K562 (cell line): ENCODE measurements at regions not wholly inside any gene's neighbourhood (a gene's known extent, or its start where the extent isn't known, plus 50 kb on each side); places are given as distances from the start of the nearest gene placed in this dataset.
"Not testable (repeated sequence)": the region's sequence is repeated elsewhere in the genome, so short reads cannot be mapped to it uniquely, and the experiment has no call there.

Experiments used
- ATAC-seq: fragments of 200-7000 bp; cut with Tn5 transposase; 3 replicates; pipeline ENCODE4 v1.9.1; 2020; ENCODE audit warnings: moderate library complexity
- BruUV-seq: library from RNA; stranded (reverse); fragments of 400-500 nt; replicated peaks from 2 replicates; lab custom pipeline; 2021; lab: Mats Ljungman, UMichigan
- CTCF ChIA-PET: fragments of 300-600 bp; formaldehyde crosslinking; extraction: SDS; loops from one replicate; lab custom pipeline; 2021; ENCODE audit warnings: low intra/inter-chr PET ratio; lab: Yijun Ruan, JAX
- POLR2A ChIA-PET: fragments of 300-600, 350-650 bp; sonication (Branson Sonifier 250); formaldehyde crosslinking; extraction: SDS; loops from one replicate; lab custom pipeline; 2021; ENCODE audit warnings: antibody characterized with exemption, inconsistent platforms; lab: Yijun Ruan, JAX
- DNase-seq, 4 experiments: peaks; one replicate each; pipeline versions ENCODE4 v3.0.0 to v3.0.0-alpha.2; 2011 to 2018; ENCODE audit warnings: low spot score in 3 of 4, mixed read lengths in 3 of 4; ENCODE audit errors: extremely low read depth in 1 of 4
- FAIRE-seq: peaks from 2 replicates; lab custom pipeline; 2011; peaks lifted over from hg19 to GRCh38; lab: Jason Lieb, UNC
- H2AFZ ChIP-seq: 2 replicates; pipeline ENCODE4 v1.6.0; 2011; ENCODE audit warnings: low read depth, low read length, control low read depth, inconsistent platforms
- H3K27ac ChIP-seq: fragments of 200-600 bp; 3 replicates; pipeline ENCODE4 v1.8.0; 2011; ENCODE audit warnings: low read depth, mild to moderate bottlenecking, control low read depth, inconsistent platforms, low read length, moderate library complexity, mixed read lengths; ENCODE audit errors: extremely low read depth
- H3K27me3 ChIP-seq, 2 experiments: fragments of 300-600 bp in 1 of 2; 2 replicates in 1 of 2; 3 replicates in 1 of 2; pipeline versions ENCODE4 v1.6.0 to v1.8.0; 2011; ENCODE audit warnings: inconsistent platforms in 2 of 2, low read length in 2 of 2, mild to moderate bottlenecking in 1 of 2, mixed read lengths in 1 of 2, moderate library complexity in 1 of 2; ENCODE audit not compliant: control insufficient read depth in 2 of 2, insufficient read depth in 2 of 2
- H3K36me3 ChIP-seq: fragments of 300-600 bp; 3 replicates; pipeline ENCODE4 v1.8.0; 2011; ENCODE audit warnings: mild to moderate bottlenecking, low read length, inconsistent platforms; ENCODE audit not compliant: control insufficient read depth, insufficient read depth
- H3K4me1 ChIP-seq, 2 experiments: fragments of 200-600 bp in 1 of 2; replicated peaks in 1 of 2; 2 replicates in 1 of 2; 3 replicates in 1 of 2; pipeline versions ENCODE4 v1.5.1 to v1.8.0; 2011; ENCODE audit warnings: inconsistent platforms in 2 of 2, low read length in 2 of 2, mild to moderate bottlenecking in 1 of 2, mixed read lengths in 1 of 2, moderate library complexity in 1 of 2; ENCODE audit not compliant: control insufficient read depth in 2 of 2, insufficient read depth in 2 of 2
- H3K4me2 ChIP-seq: 2 replicates; pipeline ENCODE4 v1.6.1; 2011; ENCODE audit warnings: low read length, control low read depth, inconsistent platforms, mixed read lengths; ENCODE audit not compliant: insufficient read depth
- H3K4me3 ChIP-seq: fragments of 200-600 bp; sonication (generic), shearing (Covaris generic); 2 replicates; pipeline ENCODE4 v1.5.1; 2016; ENCODE audit warnings: control low read depth, inconsistent platforms
- H3K79me2 ChIP-seq: fragments of 200-600 bp; 3 replicates; pipeline ENCODE4 v1.8.0; 2011; ENCODE audit warnings: low read length, inconsistent platforms; ENCODE audit not compliant: control insufficient read depth, insufficient read depth
- H3K9ac ChIP-seq, 2 experiments: 2 replicates each; pipeline versions ENCODE4 v1.6.0 to v1.6.1; 2011; ENCODE audit warnings: low read depth in 2 of 2, low read length in 2 of 2, control low read depth in 1 of 2, inconsistent platforms in 1 of 2, mild to moderate bottlenecking in 1 of 2, mixed read lengths in 1 of 2; ENCODE audit not compliant: insufficient read depth in 1 of 2
- H3K9me1 ChIP-seq: one replicate; pipeline ENCODE4 v1.6.0; 2011; ENCODE audit warnings: inconsistent platforms, mild to moderate bottlenecking, low read length, moderate library complexity; ENCODE audit not compliant: control insufficient read depth, insufficient read depth
- H3K9me3 ChIP-seq: replicated peaks from 2 replicates; pipeline ENCODE4 v1.5.1; 2011; ENCODE audit warnings: low read depth, low read length, inconsistent platforms; ENCODE audit not compliant: control insufficient read depth, insufficient read depth
- H4K20me1 ChIP-seq: replicated peaks from 2 replicates; pipeline ENCODE4 v1.6.1; 2011; ENCODE audit warnings: low read length, inconsistent platforms, mixed read lengths; ENCODE audit not compliant: control insufficient read depth, insufficient read depth
- WGBS: fragments of 100-300 bp; shearing (Covaris generic); methylation state at CpG from one replicate; pipeline ENCODE4 v1.1.6; 2016; ENCODE audit warnings: low coverage, mixed read lengths; ENCODE audit not compliant: insufficient coverage; ENCODE audit errors: missing lambda C conversion rate; 5-methylcytosine and 5-hydroxymethylcytosine counted together
- in situ Hi-C: fragments of 300-500 bp; cut with MboI; formaldehyde crosslinking; loops from 4 replicates; pipeline ENCODE4 v1.15.0; 2018; ENCODE audit warnings: inconsistent platforms, mixed read lengths
- intact Hi-C: fragments of 100-400 bp; cut with micrococcal nuclease; formaldehyde crosslinking; loops from 2 replicates; pipeline ENCODE4 v1.14.2; 2022

- BruUV-seq, H4K20me1 ChIP-seq, H3K36me3 ChIP-seq, H3K79me2 ChIP-seq, H3K9ac ChIP-seq, POLR2A ChIA-PET, H3K4me2 ChIP-seq, H3K27ac ChIP-seq, DNase-seq, in situ Hi-C loops, ATAC-seq, H3K4me3 ChIP-seq, intact Hi-C loops, H3K4me1 ChIP-seq, H2AFZ ChIP-seq, FAIRE-seq, H3K9me3 ChIP-seq, H3K9me1 ChIP-seq, CTCF ChIA-PET, H3K27me3 ChIP-seq: not testable (repeated sequence)
- no CpG with 5 or more reads among the region's 43 CpGs for WGBS
Measured at GRCh38 chr7:56370208-56370872, 254.1 kb upstream of the NUPR2 start.

- H3K4me3 ChIP-seq, H3K27ac ChIP-seq, BruUV-seq, H3K9me3 ChIP-seq, DNase-seq, H3K27me3 ChIP-seq, ATAC-seq, CTCF ChIA-PET, H3K36me3 ChIP-seq, H3K4me1 ChIP-seq, intact Hi-C loops, in situ Hi-C loops, H4K20me1 ChIP-seq, H3K4me2 ChIP-seq, H3K9me1 ChIP-seq, H2AFZ ChIP-seq, H3K9ac ChIP-seq, FAIRE-seq, H3K79me2 ChIP-seq, POLR2A ChIA-PET: not testable (repeated sequence)
- no CpG with 5 or more reads among the region's 19 CpGs for WGBS
Measured at GRCh38 chr7:56367914-56368313, 251.7 kb upstream of the NUPR2 start.

- in situ Hi-C loops, H2AFZ ChIP-seq, H4K20me1 ChIP-seq, H3K4me2 ChIP-seq, H3K4me3 ChIP-seq, H3K36me3 ChIP-seq, CTCF ChIA-PET, H3K4me1 ChIP-seq, H3K9me3 ChIP-seq, H3K9ac ChIP-seq, POLR2A ChIA-PET, intact Hi-C loops, DNase-seq, H3K79me2 ChIP-seq, H3K27ac ChIP-seq, FAIRE-seq, H3K27me3 ChIP-seq, ATAC-seq, H3K9me1 ChIP-seq, BruUV-seq: not testable (repeated sequence)
- WGBS = 43% methylated on average over 12 of the region's 24 CpGs
Measured at GRCh38 chr7:56367411-56367810, 251.2 kb upstream of the NUPR2 start.

- H3K27me3 ChIP-seq, H2AFZ ChIP-seq, H3K4me2 ChIP-seq, POLR2A ChIA-PET, intact Hi-C loops, BruUV-seq, H3K9ac ChIP-seq, H3K36me3 ChIP-seq, H3K4me3 ChIP-seq, CTCF ChIA-PET, H3K9me3 ChIP-seq, in situ Hi-C loops, H3K79me2 ChIP-seq, ATAC-seq, H3K27ac ChIP-seq, H3K4me1 ChIP-seq, H4K20me1 ChIP-seq, FAIRE-seq, H3K9me1 ChIP-seq, DNase-seq: not testable (repeated sequence)
- 10% methylated on average over 15 of the region's 22 CpGs for WGBS
Measured at GRCh38 chr7:56366701-56367100, 250.5 kb upstream of the NUPR2 start.
